Skeletal muscle tissue (tissue), 3 donors: ENCODE measurements at regions not wholly inside any gene's neighbourhood (a gene's known extent, or its start where the extent isn't known, plus 50 kb on each side); places are given as distances from the start of the nearest gene placed in this dataset.

Source experiments
- H3K27ac ChIP-seq: one replicate; pipeline ENCODE4 v1.7.0; 2013; ENCODE audit warnings: mild to moderate bottlenecking, low read depth, low read length, inconsistent platforms
- H3K27me3 ChIP-seq, 3 donors: one replicate each; pipeline ENCODE4 v1.7.0; 2013; ENCODE audit warnings: low read length in 3 of 3; ENCODE audit not compliant: control insufficient read depth in 3 of 3, insufficient read depth in 3 of 3
- H3K36me3 ChIP-seq, 3 donors: one replicate each; pipeline ENCODE4 v1.7.0; 2013; ENCODE audit warnings: low read length in 3 of 3; ENCODE audit not compliant: control insufficient read depth in 3 of 3, insufficient read depth in 3 of 3
- H3K4me1 ChIP-seq, 3 donors: one replicate each; pipeline ENCODE4 v1.7.0; 2013; ENCODE audit warnings: low read length in 3 of 3, mild to moderate bottlenecking in 3 of 3; ENCODE audit not compliant: control insufficient read depth in 3 of 3, insufficient read depth in 3 of 3
- H3K4me3 ChIP-seq, 3 donors: one replicate each; pipeline ENCODE4 v1.7.0; 2013; ENCODE audit warnings: low read length in 3 of 3
- H3K9ac ChIP-seq, 3 donors: one replicate each; pipeline ENCODE4 v1.7.0; 2013; ENCODE audit warnings: low read length in 3 of 3, mild to moderate bottlenecking in 3 of 3, moderate library complexity in 2 of 3, low read depth in 1 of 3
- H3K9me3 ChIP-seq, 3 donors: one replicate each; pipeline ENCODE4 v1.7.0; 2013; ENCODE audit warnings: low read length in 3 of 3; ENCODE audit not compliant: control insufficient read depth in 3 of 3
- donor health status: Osteomylitis.

- Histone ChIP-seq H3K36me3 (no peaks in the 10 kb centered on the region), H3K4me1 (peaks cover 0 to 5% (median 3%) of the 10 kb centered on the region in 3 donors), H3K27me3 (no peaks in the 10 kb centered on the region), H3K9ac (no peak overlapping the region), H3K27ac (no peak overlapping the region), H3K4me3 (no peak overlapping the region), H3K9me3 (no peaks in the 10 kb centered on the region)
These were observed 402.9 kb upstream of the SLC14A2 start for GRCh38 chr18:45212181-45213039.

GRCh38 chr18:45213040-45213333 is 402.3 kb upstream of the SLC14A2 start:
- Histone ChIP-seq H3K36me3 (no peaks in the 10 kb centered on the region), H3K27ac (no peak overlapping the region), H3K4me3 (no peak overlapping the region), H3K4me1 (peaks cover 0 to 5% (median 3%) of the 10 kb centered on the region in 3 donors), H3K9ac (no peak overlapping the region), H3K27me3 (no peaks in the 10 kb centered on the region), H3K9me3 (no peaks in the 10 kb centered on the region)

- Histone ChIP-seq H3K27me3 (no peaks in the 10 kb centered on the region), H3K9me3 (no peaks in the 10 kb centered on the region), H3K27ac (no peak overlapping the region), H3K9ac (no peak overlapping the region), H3K36me3 (no peaks in the 10 kb centered on the region), H3K4me1 (peaks cover 0 to 8% (median 0%) of the 10 kb centered on the region in 3 donors), H3K4me3 (no peak overlapping the region)
These were observed 396.8 kb upstream of the SLC14A2 start for GRCh38 chr18:45218436-45218835.

DNA sequence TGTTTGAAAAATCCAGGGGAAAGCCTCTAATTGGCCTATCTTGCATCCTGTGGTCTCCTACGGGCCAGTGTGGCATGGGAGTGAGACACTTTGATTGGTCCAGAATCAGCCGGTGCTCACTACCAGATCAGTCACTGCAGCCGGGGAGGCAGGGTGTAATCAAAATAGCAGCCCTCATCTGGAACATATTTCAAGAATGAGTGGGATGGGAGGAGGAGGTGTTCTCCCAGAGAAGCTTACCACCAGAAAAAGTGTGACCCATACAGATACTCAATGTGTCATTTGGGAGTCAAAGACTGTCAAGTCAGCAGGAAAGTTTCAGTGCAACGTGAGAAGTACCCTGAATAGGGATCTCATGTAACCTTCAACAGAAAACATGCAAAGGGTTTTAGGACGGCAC is 393.9 kb upstream of the SLC14A2 start:
- H3K36me3 ChIP-seq, result no peaks in the 10 kb centered on the region
- H3K4me1 ChIP-seq, result peaks cover 0 to 8% (median 0%) of the 10 kb centered on the region in 3 donors
- no peaks in the 10 kb centered on the region for H3K27me3 ChIP-seq
- H3K4me3 ChIP-seq, result no peak overlapping the region
- no peak overlapping the region for H3K9ac ChIP-seq
- no peak overlapping the region for H3K27ac ChIP-seq
- no peaks in the 10 kb centered on the region for H3K9me3 ChIP-seq

DNA sequence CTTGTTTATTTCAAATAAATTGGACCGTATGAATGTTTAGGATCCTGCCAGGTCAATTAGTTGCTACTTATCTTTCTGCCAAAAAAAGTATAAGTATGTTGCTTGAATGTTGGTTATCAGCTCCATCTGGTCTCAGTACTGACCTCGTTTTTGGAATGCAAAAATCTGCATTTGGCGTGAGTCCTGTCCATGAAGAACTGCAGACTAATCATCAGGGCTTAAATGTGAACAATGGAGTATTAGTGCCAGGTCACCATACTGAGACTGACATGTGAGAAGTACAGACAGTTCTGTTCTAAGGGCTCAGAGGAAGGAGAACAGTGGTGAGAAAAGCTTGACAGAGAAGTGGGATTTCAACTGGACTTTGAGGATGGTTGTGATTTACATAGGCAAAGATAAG is 393.1 kb upstream of the SLC14A2 start:
- Histone ChIP-seq H3K9ac (no peak overlapping the region), H3K9me3 (no peaks in the 10 kb centered on the region), H3K27ac (no peak overlapping the region), H3K36me3 (no peaks in the 10 kb centered on the region), H3K4me1 (peaks cover 0 to 8% (median 0%) of the 10 kb centered on the region in 3 donors), H3K27me3 (no peaks in the 10 kb centered on the region), H3K4me3 (no peak overlapping the region)

- H3K9me3 ChIP-seq, result no peaks in the 10 kb centered on the region
- no peak overlapping the region for H3K4me3 ChIP-seq
- H3K36me3 ChIP-seq, result no peaks in the 10 kb centered on the region
- H3K27ac ChIP-seq, result no peak overlapping the region
- no peaks in the 10 kb centered on the region for H3K27me3 ChIP-seq
- H3K9ac ChIP-seq, result no peak overlapping the region
- H3K4me1 ChIP-seq, result peaks cover 0 to 2% (median 0%) of the 10 kb centered on the region in 3 donors
These were observed 388.1 kb upstream of the SLC14A2 start for GRCh38 chr18:45227001-45227742.

- Histone ChIP-seq H3K9me3 (no peaks in the 10 kb centered on the region), H3K9ac (no peak overlapping the region), H3K4me1 (no peaks in the 10 kb centered on the region), H3K27ac (no peak overlapping the region), H3K4me3 (no peak overlapping the region), H3K27me3 (no peaks in the 10 kb centered on the region), H3K36me3 (no peaks in the 10 kb centered on the region)
These were observed 386.4 kb upstream of the SLC14A2 start for GRCh38 chr18:45228796-45229388.

DNA sequence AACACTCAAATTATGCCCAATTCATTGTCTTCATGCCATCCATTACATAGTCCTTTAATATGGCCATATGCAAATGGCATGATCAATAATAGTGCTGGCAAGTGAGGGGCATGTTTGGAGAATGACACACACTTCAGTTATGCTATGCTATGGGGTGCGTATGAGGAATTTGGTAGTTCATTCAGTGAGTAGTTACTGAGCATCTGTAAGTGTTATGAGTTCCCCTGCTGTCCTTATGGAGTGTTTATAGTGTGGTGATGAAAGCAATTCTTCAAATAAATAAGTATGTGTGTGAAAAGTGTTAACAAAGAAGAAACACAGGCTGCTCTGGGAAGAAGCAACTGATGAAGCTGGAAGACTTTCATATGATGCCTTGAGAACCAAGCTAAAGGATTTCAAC is 383.7 kb upstream of the SLC14A2 start:
- Histone ChIP-seq H3K4me1 (no peaks in the 10 kb centered on the region), H3K4me3 (no peak overlapping the region), H3K9ac (no peak overlapping the region), H3K36me3 (no peaks in the 10 kb centered on the region), H3K9me3 (no peaks in the 10 kb centered on the region), H3K27me3 (no peaks in the 10 kb centered on the region), H3K27ac (no peak overlapping the region)

DNA sequence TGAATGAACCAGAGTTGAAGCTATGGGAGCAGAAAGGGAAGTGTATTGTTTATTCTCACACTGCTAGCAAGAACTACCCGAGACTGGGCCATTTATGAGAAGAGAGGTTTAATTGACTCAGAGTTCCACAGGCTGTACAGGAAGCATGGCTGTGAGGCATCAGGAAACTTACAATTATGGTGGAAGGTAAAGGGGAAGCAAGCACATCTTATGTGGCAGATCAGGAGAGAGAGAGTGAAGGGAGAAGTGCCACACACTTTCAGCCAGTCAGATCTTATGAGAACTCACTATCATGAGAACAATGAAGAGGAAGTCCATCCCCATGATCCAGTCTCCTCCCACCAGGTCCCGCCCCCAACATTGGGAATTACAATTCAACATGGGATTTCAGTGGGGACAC is 383.2 kb upstream of the SLC14A2 start:
- H3K27me3 ChIP-seq, result no peaks in the 10 kb centered on the region
- H3K4me1 ChIP-seq, result no peaks in the 10 kb centered on the region
- no peaks in the 10 kb centered on the region for H3K9me3 ChIP-seq
- no peak overlapping the region for H3K27ac ChIP-seq
- no peak overlapping the region for H3K9ac ChIP-seq
- no peaks in the 10 kb centered on the region for H3K36me3 ChIP-seq
- no peak overlapping the region for H3K4me3 ChIP-seq

- H3K27ac ChIP-seq, result no peak overlapping the region
- H3K36me3 ChIP-seq, result no peaks in the 10 kb centered on the region
- H3K4me3 ChIP-seq, result no peak overlapping the region
- H3K9ac ChIP-seq, result no peak overlapping the region
- H3K4me1 ChIP-seq, result no peaks in the 10 kb centered on the region
- no peaks in the 10 kb centered on the region for H3K27me3 ChIP-seq
- no peaks in the 10 kb centered on the region for H3K9me3 ChIP-seq
These were observed 378.6 kb upstream of the SLC14A2 start for GRCh38 chr18:45236676-45237075.
